HCEC 1CT (cell line): ENCODE measurements at regions not wholly inside any gene's neighbourhood (a gene's known extent, or its start where the extent isn't known, plus 50 kb on each side); places are given as distances from the start of the nearest gene placed in this dataset.
"Not testable (repeated sequence)": the region's sequence is repeated elsewhere in the genome, so short reads cannot be mapped to it uniquely, and the experiment has no call there.

Source experiments
- DNase-seq: peaks from one replicate; pipeline ENCODE4 v3.0.0-alpha.2; 2017

- DNase-seq: no peak
These were observed 51.3 kb upstream of the BOD1 start for GRCh38 chr5:173667702-173668101.

- no peak for DNase-seq
These were observed 51.9 kb upstream of the BOD1 start for GRCh38 chr5:173668245-173668800.

DNA sequence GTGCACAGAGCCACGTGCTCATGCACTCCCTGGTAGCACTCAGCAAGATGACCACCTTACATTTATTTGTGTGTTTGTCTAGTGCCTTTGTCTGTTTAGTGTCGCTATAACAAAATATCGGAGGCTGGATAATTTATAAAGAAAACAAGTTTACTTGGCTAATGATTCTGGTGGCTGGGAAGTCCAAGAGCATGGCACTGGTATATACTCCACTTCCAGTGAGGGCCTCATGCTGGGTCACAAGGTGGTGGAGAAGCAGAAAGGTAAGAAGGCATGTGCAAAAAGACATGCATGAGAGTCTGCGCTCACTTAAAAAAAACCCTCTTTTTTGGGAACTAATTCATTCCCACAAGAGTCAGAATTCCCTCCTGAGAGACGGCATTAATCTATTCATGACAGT lies 52.5 kb upstream of the BOD1 start:
- DNase-seq: no peak

DNA sequence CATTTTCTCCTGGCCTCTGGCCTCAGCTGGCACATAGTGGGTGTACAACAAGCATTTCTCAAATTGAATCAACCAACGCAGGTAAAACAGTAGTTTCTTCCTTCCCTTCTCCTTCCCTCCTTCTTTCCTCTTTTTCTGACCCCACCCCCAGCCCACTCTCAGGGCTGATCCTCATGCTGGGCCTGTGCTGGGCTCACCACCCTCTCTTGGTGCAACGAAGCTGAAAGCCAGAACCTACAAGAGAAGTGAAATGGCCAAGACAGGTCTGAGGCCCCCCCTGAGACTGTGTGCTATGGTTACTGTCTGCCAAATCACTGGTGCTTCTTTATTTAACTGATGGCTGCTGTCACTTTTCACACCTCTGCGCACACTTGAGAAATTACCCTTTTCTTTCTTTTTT lies 53.0 kb upstream of the BOD1 start:
- no peak for DNase-seq

DNA sequence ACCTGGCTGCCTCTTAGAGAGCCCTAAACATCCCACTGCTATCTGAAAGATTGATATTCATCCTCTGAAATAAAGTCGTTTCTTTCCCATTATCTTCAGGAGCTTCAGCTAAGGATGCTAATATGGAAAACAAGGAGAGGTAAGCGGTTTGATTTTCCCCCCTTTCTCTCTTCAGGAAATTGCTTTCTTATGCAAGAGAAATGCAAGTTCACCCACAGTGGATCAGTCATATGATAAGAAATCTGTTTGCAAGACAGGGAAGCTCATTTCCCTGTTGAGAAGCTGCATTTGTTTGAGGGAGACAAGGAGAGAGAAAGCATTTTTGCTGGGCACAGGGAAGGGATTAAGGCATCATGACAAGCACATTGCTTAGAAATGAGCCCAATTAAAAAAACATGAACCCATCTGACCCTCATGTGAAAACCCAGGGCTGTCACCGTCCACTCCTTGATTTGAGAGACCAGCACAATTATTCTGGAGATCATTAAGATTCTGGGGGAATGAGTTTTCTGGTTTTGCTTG lies 53.7 kb upstream of the BOD1 start:
- no peak for DNase-seq

GRCh38 chr5:173670791-173671120 lies 54.3 kb upstream of the BOD1 start:
- no peak for DNase-seq

- DNase-seq: no peak
These were observed 54.9 kb upstream of the BOD1 start for GRCh38 chr5:173671121-173671949.

DNA sequence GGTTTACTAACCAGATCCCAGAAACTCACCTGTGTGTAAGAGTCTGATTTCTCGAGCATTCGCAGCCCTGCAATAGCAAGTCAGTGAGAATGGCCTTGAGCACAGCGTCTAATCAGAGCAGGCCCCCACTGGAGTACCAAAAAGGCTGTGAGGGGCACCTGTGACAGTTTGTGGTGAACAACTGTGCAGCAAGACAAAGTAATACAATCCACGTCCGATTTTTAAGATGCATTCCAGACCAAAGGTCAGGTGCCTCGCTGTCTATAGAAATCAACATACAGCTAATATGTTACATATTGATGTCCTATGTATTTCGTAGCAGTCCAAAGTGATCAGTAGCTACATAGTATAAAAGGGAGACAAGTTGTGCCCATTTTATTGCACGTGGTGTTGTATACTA lies 55.7 kb upstream of the BOD1 start:
- no peak for DNase-seq

DNA sequence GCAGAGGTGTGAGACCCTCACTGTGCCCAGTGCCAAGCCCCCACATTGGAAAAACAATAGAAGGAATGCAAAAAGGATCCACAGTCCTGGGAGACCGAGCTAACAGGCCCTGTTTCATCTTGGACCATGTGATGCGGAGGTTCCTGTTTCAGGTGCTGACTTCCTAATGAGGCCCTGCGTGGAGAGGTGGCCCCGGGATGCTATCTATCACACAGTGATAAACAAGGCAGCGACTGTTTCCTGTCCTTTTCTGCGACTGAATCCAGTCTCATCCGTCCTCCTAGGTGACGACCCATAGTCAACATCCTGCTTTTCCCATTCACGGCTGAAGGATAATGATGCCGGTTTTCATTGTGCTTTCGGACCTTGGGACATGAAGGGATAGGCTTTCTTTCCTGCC lies 56.4 kb upstream of the BOD1 start:
- DNase-seq: no peak

DNA sequence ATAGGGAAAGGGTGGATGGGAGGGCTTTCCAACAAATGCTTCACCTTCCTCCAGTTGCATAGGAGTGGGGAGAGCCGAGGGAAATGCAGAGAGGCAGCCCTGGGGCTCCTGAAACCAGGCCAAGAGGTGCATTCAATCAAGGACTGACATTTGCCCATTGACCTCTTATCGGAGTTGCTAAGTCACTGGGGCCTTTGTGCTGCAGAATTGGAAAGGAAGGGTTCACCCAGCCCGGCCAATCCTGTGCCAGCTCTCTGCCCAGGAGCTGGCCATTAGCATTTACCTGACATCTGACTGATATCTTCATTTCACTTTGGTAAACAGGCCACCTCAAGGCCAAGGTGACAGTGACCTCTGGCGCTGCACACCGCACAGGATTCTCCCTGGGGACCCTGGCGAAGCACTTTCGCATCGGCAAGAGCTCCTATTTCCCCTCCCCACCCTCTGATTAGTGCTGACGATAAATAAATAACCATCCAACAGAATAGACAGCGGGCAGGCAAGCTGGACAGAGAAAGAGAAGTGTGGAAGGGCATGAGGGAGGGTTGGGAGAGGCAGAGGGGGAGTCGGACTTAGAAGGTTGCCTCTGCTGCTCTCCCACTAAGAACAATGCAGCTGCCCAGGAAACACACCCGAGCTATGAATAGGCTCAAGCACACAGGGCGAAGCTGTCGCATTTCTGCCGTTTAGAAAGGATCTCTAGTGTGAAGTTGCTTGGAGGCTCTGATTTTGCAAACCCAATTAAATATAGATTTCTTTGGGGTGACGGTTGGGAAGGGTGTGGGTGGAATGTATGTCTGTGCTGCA lies 57.0 kb upstream of the BOD1 start:
- DNase-seq: no peak

DNA sequence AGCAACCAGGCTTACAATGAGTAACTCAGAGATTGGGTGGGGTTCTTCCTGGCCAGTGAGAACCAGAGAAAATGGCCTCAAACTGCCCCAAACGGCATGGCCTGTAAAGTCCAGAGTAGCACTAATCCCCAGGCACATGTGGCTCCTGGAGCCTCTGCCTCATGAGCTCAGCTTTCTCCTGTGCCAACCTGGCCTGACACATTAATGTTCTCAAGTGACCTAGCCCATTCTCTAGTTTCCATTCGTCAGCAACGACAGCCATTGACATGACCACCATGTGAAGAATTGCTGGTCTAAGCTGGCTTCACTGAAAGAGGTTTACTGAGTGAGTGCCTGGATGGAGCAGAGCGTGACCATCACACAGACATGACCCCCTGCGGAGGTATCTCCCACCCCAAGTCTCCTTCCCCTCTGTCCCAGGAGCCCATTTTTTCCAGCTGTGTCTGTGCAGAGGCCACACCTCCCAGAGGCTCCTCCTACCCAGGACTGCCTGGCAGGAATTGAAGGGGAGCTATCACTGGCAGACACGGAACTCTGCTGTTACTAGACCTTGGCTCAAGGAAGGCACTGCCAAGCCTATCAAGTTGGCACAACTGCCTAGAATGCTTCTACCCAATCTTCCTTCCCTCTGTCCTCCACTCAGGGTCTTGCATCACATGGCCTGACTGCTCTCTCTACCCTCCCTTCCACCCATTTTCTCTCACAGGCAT lies 59.0 kb upstream of the BOD1 start:
- DNase-seq: no peak

GRCh38 chr5:173676375-173676774 lies 59.9 kb upstream of the BOD1 start:
- no peak for DNase-seq

- no peak for DNase-seq
These were observed 60.7 kb upstream of the BOD1 start for GRCh38 chr5:173677125-173677672.

GRCh38 chr5:173679909-173680630 lies 63.6 kb upstream of the BOD1 start:
- no peak for DNase-seq

DNA sequence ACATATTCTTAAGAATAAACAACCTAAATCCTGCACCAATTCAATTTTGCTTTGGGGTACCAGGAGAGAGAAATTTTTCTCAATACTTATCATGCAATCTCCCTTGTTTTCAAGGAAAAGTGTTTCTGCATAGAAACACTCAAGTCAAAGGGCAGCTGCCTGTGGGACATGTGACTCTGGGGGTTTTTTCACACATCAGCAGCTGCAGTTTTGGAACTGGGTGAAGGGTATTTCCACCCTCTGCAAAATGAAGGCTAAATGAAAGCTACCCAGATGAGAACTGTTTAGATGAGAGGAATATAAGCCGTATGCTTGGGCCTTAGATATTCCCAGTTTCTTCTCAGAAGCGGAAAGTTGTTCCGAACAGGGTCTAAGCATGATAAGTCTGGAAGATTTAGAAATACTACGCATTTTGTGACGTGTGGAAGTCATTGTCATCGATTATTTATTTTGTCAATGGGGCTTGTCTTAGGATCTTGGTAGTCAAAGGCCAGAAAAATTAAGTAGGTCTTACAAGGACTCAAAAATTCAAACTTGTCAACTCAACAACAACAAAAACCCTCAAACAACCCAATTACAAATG lies 64.3 kb upstream of the BOD1 start:
- no peak for DNase-seq

- DNase-seq: no peak
These were observed 65.9 kb upstream of the BOD1 start for GRCh38 chr5:173682313-173682712.

GRCh38 chr5:173684535-173684934 lies 68.1 kb upstream of the BOD1 start:
- DNase-seq: not testable (repeated sequence)

DNA sequence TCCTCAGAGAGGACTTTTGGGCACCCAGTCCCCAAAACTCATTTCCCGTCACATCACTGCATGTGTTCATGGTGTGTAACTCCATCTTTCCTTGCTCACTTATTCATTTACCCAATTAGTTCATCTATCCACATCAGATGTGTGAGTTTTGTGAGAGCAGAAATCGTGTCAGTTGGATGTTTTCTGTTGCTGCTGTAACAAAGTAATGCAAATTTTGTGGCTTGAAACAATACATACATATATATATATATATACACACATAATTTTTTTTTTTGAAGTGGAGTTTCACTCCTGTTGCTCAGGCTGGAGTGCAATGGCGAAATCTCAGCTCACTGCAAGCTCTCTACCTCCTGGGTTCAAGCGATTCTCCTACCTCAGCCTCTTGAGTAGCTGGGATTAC lies 70.5 kb upstream of the BOD1 start:
- no peak for DNase-seq

DNA sequence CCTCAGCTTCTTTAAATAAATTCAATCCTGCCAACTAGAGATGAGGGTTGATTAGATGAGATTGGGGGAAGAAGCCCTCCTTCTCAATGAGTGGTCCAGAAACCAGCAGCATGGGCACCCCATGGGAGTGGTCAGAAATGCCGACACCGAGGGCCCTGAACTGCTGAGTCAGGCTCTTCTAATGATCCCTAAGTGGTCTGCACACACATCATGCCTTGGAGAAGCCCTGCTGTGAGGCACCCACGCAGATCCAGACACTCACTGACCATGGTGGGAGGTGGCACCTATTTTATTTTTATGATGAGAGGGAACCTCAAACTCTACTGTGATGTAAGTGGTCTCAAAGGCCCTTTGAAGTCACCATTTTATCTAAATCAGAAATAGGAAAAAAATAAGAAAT lies 72.3 kb upstream of the BOD1 start:
- DNase-seq: no peak

DNA sequence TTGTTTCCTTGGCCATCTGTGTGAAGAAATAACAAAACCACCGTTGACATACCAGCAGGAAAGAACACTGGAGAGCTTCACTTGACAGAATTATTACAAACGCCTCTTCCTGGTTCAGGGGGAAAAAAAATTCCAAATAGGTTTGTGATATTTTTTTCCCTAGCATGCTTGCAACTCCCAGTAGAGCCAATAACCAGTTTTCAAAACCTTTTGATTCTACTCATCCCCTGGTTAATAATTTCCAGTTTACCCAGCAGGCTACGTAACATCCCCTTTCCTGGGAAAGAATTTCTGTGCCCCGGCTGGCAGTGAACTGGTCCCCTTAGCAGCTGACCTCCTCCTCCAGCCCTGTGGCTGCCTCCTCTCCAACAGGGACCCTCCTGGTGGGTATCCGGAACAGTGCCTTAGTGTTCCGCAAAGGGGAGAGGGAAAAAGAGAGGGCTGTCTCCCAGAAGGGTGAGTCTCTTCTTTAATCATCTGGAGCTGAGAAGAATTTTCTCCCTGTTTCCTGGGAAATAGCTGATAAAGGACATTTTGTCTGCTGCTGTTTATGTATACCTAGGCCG lies 72.8 kb upstream of the BOD1 start:
- DNase-seq: no peak

GRCh38 chr5:173689737-173690360 lies 73.4 kb upstream of the BOD1 start:
- no peak for DNase-seq
